Keratinocyte (primary cell): ENCODE measurements at regions not wholly inside any gene's neighbourhood (a gene's known extent, or its start where the extent isn't known, plus 50 kb on each side); places are given as distances from the start of the nearest gene placed in this dataset.
A peak's percentile ranks its signal among the peaks of the same experiment; 100 is the strongest.

Experiments
- DNase-seq: peaks from one replicate; pipeline ENCODE4 v3.0.0-alpha.2; 2011; ENCODE audit warnings: low read depth, missing footprints, low spot score
- FAIRE-seq: peaks from 2 replicates; lab custom pipeline; 2011; peaks lifted over from hg19 to GRCh38; lab: Jason Lieb, UNC
- H2AFZ ChIP-seq: 2 replicates; pipeline ENCODE4 v1.6.0; 2012; ENCODE audit warnings: low read length, control low read depth, inconsistent platforms; ENCODE audit not compliant: control insufficient read depth
- H3K27ac ChIP-seq: 2 replicates; pipeline ENCODE4 v1.5.1; 2011; ENCODE audit warnings: low read length; ENCODE audit not compliant: control insufficient read depth, insufficient read depth
- H3K27me3 ChIP-seq: 3 replicates; pipeline ENCODE4 v1.6.0; 2011; ENCODE audit warnings: low read length; ENCODE audit not compliant: control insufficient read depth, insufficient read depth; ENCODE audit errors: extremely low read depth
- H3K36me3 ChIP-seq, 2 experiments: 2 replicates in 1 of 2; 3 replicates in 1 of 2; pipeline ENCODE4 v1.5.1; 2011; ENCODE audit warnings: low read length in 2 of 2, mild to moderate bottlenecking in 1 of 2; ENCODE audit not compliant: control insufficient read depth in 2 of 2, insufficient read depth in 2 of 2; ENCODE audit errors: extremely low read depth in 1 of 2
- H3K4me1 ChIP-seq: 3 replicates; pipeline ENCODE4 v1.5.1; 2011; ENCODE audit warnings: low read length; ENCODE audit not compliant: control insufficient read depth, insufficient read depth; ENCODE audit errors: extremely low read depth
- H3K4me2 ChIP-seq: 3 replicates; pipeline ENCODE4 v1.6.0; 2011; ENCODE audit warnings: low read depth, low read length; ENCODE audit not compliant: control insufficient read depth, insufficient read depth; ENCODE audit errors: extremely low read depth
- H3K4me3 ChIP-seq, 3 experiments: fragments of 200-600 bp in 1 of 3; sonication (generic) in 1 of 3; 2 replicates in 2 of 3; 3 replicates in 1 of 3; pipeline ENCODE4 v1.5.1; 2011 to 2016; ENCODE audit warnings: low read length in 3 of 3, mild to moderate bottlenecking in 3 of 3, control low read depth in 2 of 3, inconsistent platforms in 1 of 3, low read depth in 1 of 3, mixed read lengths in 1 of 3, mixed run types in 1 of 3, moderate library complexity in 1 of 3; ENCODE audit not compliant: control insufficient read depth in 2 of 3, insufficient read depth in 2 of 3; ENCODE audit errors: extremely low read depth in 1 of 3
- H3K79me2 ChIP-seq: 2 replicates; pipeline ENCODE4 v1.6.0; 2012; ENCODE audit warnings: low read length; ENCODE audit not compliant: control insufficient read depth, insufficient read depth
- H3K9ac ChIP-seq: 3 replicates; pipeline ENCODE4 v1.6.0; 2011; ENCODE audit warnings: low read length; ENCODE audit not compliant: control insufficient read depth, insufficient read depth; ENCODE audit errors: extremely low read depth
- H3K9me1 ChIP-seq: 3 replicates; pipeline ENCODE4 v1.6.0; 2011; ENCODE audit warnings: low read length; ENCODE audit not compliant: control insufficient read depth, insufficient read depth; ENCODE audit errors: extremely low read depth
- H3K9me3 ChIP-seq: 2 replicates; pipeline ENCODE4 v1.5.1; 2012; ENCODE audit warnings: low read depth, low read length; ENCODE audit not compliant: control insufficient read depth
- H4K20me1 ChIP-seq: 3 replicates; pipeline ENCODE4 v1.6.0; 2011; ENCODE audit warnings: low read length; ENCODE audit not compliant: control insufficient read depth, insufficient read depth; ENCODE audit errors: extremely low read depth
- EZH2 ChIP-seq: IDR thresholded peaks from one replicate; pipeline ENCODE4 v1.6.1; 2012; ENCODE audit warnings: inconsistent platforms, mild to moderate bottlenecking, low read length, moderate library complexity
- dilution Hi-C: fragments of 300-500 bp; cut with MboI; formaldehyde crosslinking; loops from one replicate; pipeline ENCODE4 v1.7.0; 2020; ENCODE audit warnings: low sequenced_read_pairs; ENCODE audit not compliant: extremely low pct_ligation_motif_present
- TF ChIP-seq, protein P1 (sequence below), 3 experiments: IDR thresholded peaks in 1 of 3; conservative IDR thresholded peaks in 1 of 3; optimal IDR thresholded peaks in 1 of 3; 2 replicates in 2 of 3; 3 replicates in 1 of 3; pipeline versions ENCODE3 to v1.5.1; 2011; ENCODE audit warnings: low read length in 3 of 3, mild to moderate bottlenecking in 3 of 3, moderate library complexity in 2 of 3, control low read depth in 1 of 3, inconsistent platforms in 1 of 3; ENCODE audit not compliant: insufficient read depth in 2 of 3; ENCODE audit errors: extremely low read depth in 1 of 3

DNA sequence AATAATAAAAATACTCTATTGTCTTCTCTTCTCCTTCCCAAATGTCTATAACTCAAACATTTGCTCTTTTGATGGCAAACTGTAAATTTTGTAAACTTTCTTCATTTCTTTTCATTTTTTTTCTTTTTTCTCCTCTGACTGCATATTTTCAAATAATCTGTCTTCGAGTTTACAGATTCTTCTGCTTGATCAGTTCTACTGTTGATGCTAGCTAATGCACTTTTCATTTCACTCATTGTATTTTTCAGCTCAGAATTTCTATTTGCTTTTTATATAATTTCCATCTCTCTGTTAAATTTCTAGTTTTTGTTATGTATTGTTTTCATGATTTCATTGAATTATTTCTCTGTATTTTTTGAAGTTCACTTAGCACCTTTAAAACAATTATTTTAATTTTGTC, 646.8 kb upstream of the INTU start:
- Histone ChIP-seq H3K4me3 (no peak overlapping the region), H3K4me1 (peaks cover 3% of the 10 kb centered on the region), H3K27me3 (no peaks in the 10 kb centered on the region), H3K27ac (no peak overlapping the region), H3K9me1 (no peaks in the 10 kb centered on the region), H3K9me3 (no peaks in the 10 kb centered on the region), H3K79me2 (no peaks in the 10 kb centered on the region), H3K4me2 (no peak overlapping the region), H2AFZ (no peak overlapping the region), H3K36me3 (no peaks in the 10 kb centered on the region), H3K9ac (no peak overlapping the region), H4K20me1 (no peaks in the 10 kb centered on the region)
- dilution Hi-C loops: no loop called here
- TF ChIP-seq, protein P1, sequence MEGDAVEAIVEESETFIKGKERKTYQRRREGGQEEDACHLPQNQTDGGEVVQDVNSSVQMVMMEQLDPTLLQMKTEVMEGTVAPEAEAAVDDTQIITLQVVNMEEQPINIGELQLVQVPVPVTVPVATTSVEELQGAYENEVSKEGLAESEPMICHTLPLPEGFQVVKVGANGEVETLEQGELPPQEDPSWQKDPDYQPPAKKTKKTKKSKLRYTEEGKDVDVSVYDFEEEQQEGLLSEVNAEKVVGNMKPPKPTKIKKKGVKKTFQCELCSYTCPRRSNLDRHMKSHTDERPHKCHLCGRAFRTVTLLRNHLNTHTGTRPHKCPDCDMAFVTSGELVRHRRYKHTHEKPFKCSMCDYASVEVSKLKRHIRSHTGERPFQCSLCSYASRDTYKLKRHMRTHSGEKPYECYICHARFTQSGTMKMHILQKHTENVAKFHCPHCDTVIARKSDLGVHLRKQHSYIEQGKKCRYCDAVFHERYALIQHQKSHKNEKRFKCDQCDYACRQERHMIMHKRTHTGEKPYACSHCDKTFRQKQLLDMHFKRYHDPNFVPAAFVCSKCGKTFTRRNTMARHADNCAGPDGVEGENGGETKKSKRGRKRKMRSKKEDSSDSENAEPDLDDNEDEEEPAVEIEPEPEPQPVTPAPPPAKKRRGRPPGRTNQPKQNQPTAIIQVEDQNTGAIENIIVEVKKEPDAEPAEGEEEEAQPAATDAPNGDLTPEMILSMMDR (optimal IDR thresholded peaks at IDR 0.05 in 1 of 3, IDR thresholded peaks at IDR 0.05 in 1 of 3, conservative IDR thresholded peaks at IDR 0.05 in 1 of 3; ENCODE audit: extremely low read depth in 1 of 3, insufficient read depth in 2 of 3, low read length in 3 of 3): no peak
- no peak for TF ChIP-seq EZH2
- no peak for DNase-seq
- no peak for FAIRE-seq

DNA sequence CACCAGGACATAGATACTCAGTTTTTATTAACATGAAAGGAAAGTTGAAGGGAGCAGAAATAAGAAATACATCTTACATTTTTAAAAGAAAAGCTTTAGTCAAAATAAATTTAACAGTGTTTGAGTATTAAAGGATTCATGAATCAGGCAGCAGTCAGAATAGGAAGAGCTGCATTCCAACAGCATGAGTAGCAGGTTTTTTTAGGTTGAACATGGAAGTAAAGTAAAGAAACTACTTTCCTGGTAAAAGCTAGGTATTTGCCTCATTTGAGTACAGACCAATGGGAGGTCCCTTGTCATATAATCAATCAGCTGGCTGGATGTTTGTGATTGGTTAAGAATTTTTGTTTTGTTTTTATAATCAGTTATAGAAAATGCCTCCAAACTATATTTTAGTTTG, 645.9 kb upstream of the INTU start:
- no peaks in the 10 kb centered on the region for H3K36me3 ChIP-seq
- H3K9me1 ChIP-seq: no peaks in the 10 kb centered on the region
- DNase-seq (peak; percentile 2), FAIRE-seq (no peak)
- dilution Hi-C loops: no loop called here
- H3K9ac ChIP-seq: no peak overlapping the region
- peak overlapping the region; percentile 32 for H2AFZ ChIP-seq
- no peaks in the 10 kb centered on the region for H3K27me3 ChIP-seq
- H3K27ac ChIP-seq: no peak overlapping the region
- H3K4me2 ChIP-seq: peak overlapping the region; percentile 8
- TF ChIP-seq, protein P1 (optimal IDR thresholded peaks at IDR 0.05 in 1 of 3, IDR thresholded peaks at IDR 0.05 in 1 of 3, conservative IDR thresholded peaks at IDR 0.05 in 1 of 3; ENCODE audit: extremely low read depth in 1 of 3, insufficient read depth in 2 of 3, low read length in 3 of 3): no peak
- no peak for TF ChIP-seq EZH2
- peaks cover 3% of the 10 kb centered on the region for H3K4me1 ChIP-seq
- H3K9me3 ChIP-seq: no peaks in the 10 kb centered on the region
- H4K20me1 ChIP-seq: no peaks in the 10 kb centered on the region
- no peaks in the 10 kb centered on the region for H3K79me2 ChIP-seq
- H3K4me3 ChIP-seq: no peak overlapping the region
